A204.1 (cell line): ENCODE measurements at regions not wholly inside any gene's neighbourhood (a gene's known extent, or its start where the extent isn't known, plus 50 kb on each side); places are given as distances from the start of the nearest gene placed in this dataset.
"Not testable (repeated sequence)": the region's sequence is repeated elsewhere in the genome, so short reads cannot be mapped to it uniquely, and the experiment has no call there.

Experiments
- FAIRE-seq: peaks from 2 replicates; lab custom pipeline; 2012; peaks lifted over from hg19 to GRCh38; lab: Jason Lieb, UNC

- FAIRE-seq = no peak
These were observed 160.1 kb upstream of the CDH5 start for GRCh38 chr16:66206363-66206762.

- FAIRE-seq = no peak
These were observed 160.9 kb upstream of the CDH5 start for GRCh38 chr16:66205287-66206231.

GRCh38 chr16:66204756-66205155 lies 161.7 kb upstream of the CDH5 start:
- FAIRE-seq = no peak

- no peak for FAIRE-seq
These were observed 163.0 kb upstream of the CDH5 start for GRCh38 chr16:66203476-66203875.

- no peak for FAIRE-seq
These were observed 167.3 kb upstream of the CDH5 start for GRCh38 chr16:66199189-66199588.

GRCh38 chr16:66198641-66199040 lies 167.8 kb upstream of the CDH5 start:
- no peak for FAIRE-seq

GRCh38 chr16:66197668-66198278 lies 168.7 kb upstream of the CDH5 start:
- FAIRE-seq = no peak

GRCh38 chr16:66196770-66197169 lies 169.7 kb upstream of the CDH5 start:
- FAIRE-seq = no peak

- FAIRE-seq = no peak
These were observed 171.6 kb upstream of the CDH5 start for GRCh38 chr16:66194866-66195265.

- no peak for FAIRE-seq
These were observed 172.8 kb upstream of the CDH5 start for GRCh38 chr16:66193543-66194229.

- FAIRE-seq = no peak
These were observed 176.1 kb upstream of the CDH5 start for GRCh38 chr16:66190411-66190810.

- no peak for FAIRE-seq
These were observed 176.5 kb upstream of the CDH5 start for GRCh38 chr16:66189951-66190350.

GRCh38 chr16:66188917-66189725 lies 177.4 kb upstream of the CDH5 start:
- FAIRE-seq = no peak

GRCh38 chr16:66186251-66186785 lies 180.2 kb upstream of the CDH5 start:
- no peak for FAIRE-seq

GRCh38 chr16:66182592-66182991 lies 183.9 kb upstream of the CDH5 start:
- no peak for FAIRE-seq

GRCh38 chr16:66176731-66177130 lies 189.8 kb upstream of the CDH5 start:
- no peak for FAIRE-seq

- no peak for FAIRE-seq
These were observed 190.4 kb upstream of the CDH5 start for GRCh38 chr16:66176111-66176510.

- no peak for FAIRE-seq
These were observed 190.9 kb upstream of the CDH5 start for GRCh38 chr16:66175636-66176035.

- FAIRE-seq = no peak
These were observed 191.4 kb upstream of the CDH5 start for GRCh38 chr16:66175058-66175457.

- not testable (repeated sequence) for FAIRE-seq
These were observed 192.7 kb upstream of the CDH5 start for GRCh38 chr16:66173796-66174195.

GRCh38 chr16:66173181-66173580 lies 193.3 kb upstream of the CDH5 start:
- FAIRE-seq = not testable (repeated sequence)

- no peak for FAIRE-seq
These were observed 194.0 kb upstream of the CDH5 start for GRCh38 chr16:66172463-66172862.
